ENCODE measurements at regions not wholly inside any gene's neighbourhood (a gene's known extent, or its start where the extent isn't known, plus 50 kb on each side); places are given as distances from the start of the nearest gene placed in this dataset.

GRCh38 chr6:122077603-122078002 lies 321.8 kb upstream of the HSF2 start:
- H3K27me3 ChIP-seq (ENCODE audit: control insufficient read depth in 2 of 2, insufficient read depth in 2 of 2, low read length in 2 of 2), result no peaks in the 10 kb centered on the region
- FAIRE-seq (no peak), DNase-seq (ENCODE audit: extremely low read depth in 1 of 4, low spot score in 3 of 4) (no peak), ATAC-seq (no peak)
- H2AFZ ChIP-seq (ENCODE audit: low read depth, low read length), result no peak overlapping the region
- TF ChIP-seq ZBTB12 (CRISPR knock-in tag; IDR thresholded peaks at IDR 0.05), result no peak
- TF ChIP-seq PTRF (tag; IDR thresholded peaks at IDR 0.05), result no peak
- TF ChIP-seq TOE1 (IDR thresholded peaks at IDR 0.05; ENCODE audit: borderline replicate concordance), result no peak
- TF ChIP-seq TOE1 (CRISPR knock-in tag; IDR thresholded peaks at IDR 0.05; ENCODE audit: borderline replicate concordance, low read depth), result no peak
- no peak for TF ChIP-seq HIVEP1 (CRISPR knock-in tag; IDR thresholded peaks at IDR 0.05)
- TF ChIP-seq ELK1 (CRISPR knock-in tag; IDR thresholded peaks at IDR 0.05), result no peak
- TF ChIP-seq, protein P1, sequence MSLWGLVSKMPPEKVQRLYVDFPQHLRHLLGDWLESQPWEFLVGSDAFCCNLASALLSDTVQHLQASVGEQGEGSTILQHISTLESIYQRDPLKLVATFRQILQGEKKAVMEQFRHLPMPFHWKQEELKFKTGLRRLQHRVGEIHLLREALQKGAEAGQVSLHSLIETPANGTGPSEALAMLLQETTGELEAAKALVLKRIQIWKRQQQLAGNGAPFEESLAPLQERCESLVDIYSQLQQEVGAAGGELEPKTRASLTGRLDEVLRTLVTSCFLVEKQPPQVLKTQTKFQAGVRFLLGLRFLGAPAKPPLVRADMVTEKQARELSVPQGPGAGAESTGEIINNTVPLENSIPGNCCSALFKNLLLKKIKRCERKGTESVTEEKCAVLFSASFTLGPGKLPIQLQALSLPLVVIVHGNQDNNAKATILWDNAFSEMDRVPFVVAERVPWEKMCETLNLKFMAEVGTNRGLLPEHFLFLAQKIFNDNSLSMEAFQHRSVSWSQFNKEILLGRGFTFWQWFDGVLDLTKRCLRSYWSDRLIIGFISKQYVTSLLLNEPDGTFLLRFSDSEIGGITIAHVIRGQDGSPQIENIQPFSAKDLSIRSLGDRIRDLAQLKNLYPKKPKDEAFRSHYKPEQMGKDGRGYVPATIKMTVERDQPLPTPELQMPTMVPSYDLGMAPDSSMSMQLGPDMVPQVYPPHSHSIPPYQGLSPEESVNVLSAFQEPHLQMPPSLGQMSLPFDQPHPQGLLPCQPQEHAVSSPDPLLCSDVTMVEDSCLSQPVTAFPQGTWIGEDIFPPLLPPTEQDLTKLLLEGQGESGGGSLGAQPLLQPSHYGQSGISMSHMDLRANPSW (CRISPR knock-in tag; IDR thresholded peaks at IDR 0.05), result no peak
- WGBS (ENCODE audit: insufficient coverage, low coverage, missing lambda C conversion rate), result 0% methylated on average over 1 of the region's 1 CpG
- BruUV-seq (replicated peaks), result no TSS peak
- in situ Hi-C loops (cut with MboI) (no loop called here), intact Hi-C loops (cut with micrococcal nuclease) (no loop called here)
- POLR2A ChIA-PET, result no interaction called here
- no peaks in the 10 kb centered on the region for H3K36me3 ChIP-seq (ENCODE audit: control insufficient read depth, insufficient read depth, low read length)
- no peaks in the 10 kb centered on the region for H3K4me1 ChIP-seq (replicated peaks in 1 of 2; ENCODE audit: control insufficient read depth in 2 of 2, insufficient read depth in 2 of 2, low read length in 2 of 2)
- H3K4me3 ChIP-seq, result no peak overlapping the region
- CTCF ChIA-PET (ENCODE audit: low intra/inter-chr PET ratio), result no interaction called here
- H3K4me2 ChIP-seq (ENCODE audit: insufficient read depth, low read length), result no peak overlapping the region
- no peak overlapping the region for H3K9ac ChIP-seq (ENCODE audit: insufficient read depth in 1 of 2, low read depth in 2 of 2, low read length in 2 of 2)
- H3K9me3 ChIP-seq (replicated peaks; ENCODE audit: control insufficient read depth, insufficient read depth, low read depth, low read length), result no peaks in the 10 kb centered on the region
- no peak overlapping the region for H3K27ac ChIP-seq (ENCODE audit: extremely low read depth, low read depth, low read length)
- no peaks in the 10 kb centered on the region for H3K9me1 ChIP-seq (ENCODE audit: control insufficient read depth, insufficient read depth, low read length)
- H3K79me2 ChIP-seq (ENCODE audit: control insufficient read depth, insufficient read depth, low read length), result no peaks in the 10 kb centered on the region
- no peaks in the 10 kb centered on the region for H4K20me1 ChIP-seq (replicated peaks; ENCODE audit: control insufficient read depth, insufficient read depth, low read length)

Measured in K562 (cell line).